Omental fat pad (tissue), 3 donors: ENCODE measurements at regions not wholly inside any gene's neighbourhood (a gene's known extent, or its start where the extent isn't known, plus 50 kb on each side); places are given as distances from the start of the nearest gene placed in this dataset.

Experiments used
- ATAC-seq: fragments of 150-250 bp; one replicate; pipeline ENCODE4 v1.9.1; 2016; ENCODE audit warnings: mild to moderate bottlenecking, moderate library complexity; ENCODE audit not compliant: low FRiP score
- DNase-seq: peaks from one replicate; pipeline ENCODE4 v3.0.0-alpha.2; 2019; ENCODE audit warnings: low spot score
- TF ChIP-seq, protein P1 (sequence below), 3 donors: fragments of 450-650 bp; IDR thresholded peaks; one replicate each; pipeline ENCODE4 v1.5.1; 2016 to 2017; ENCODE audit warnings: antibody characterized with exemption in 3 of 3, mild to moderate bottlenecking in 3 of 3, moderate library complexity in 2 of 3

DNA sequence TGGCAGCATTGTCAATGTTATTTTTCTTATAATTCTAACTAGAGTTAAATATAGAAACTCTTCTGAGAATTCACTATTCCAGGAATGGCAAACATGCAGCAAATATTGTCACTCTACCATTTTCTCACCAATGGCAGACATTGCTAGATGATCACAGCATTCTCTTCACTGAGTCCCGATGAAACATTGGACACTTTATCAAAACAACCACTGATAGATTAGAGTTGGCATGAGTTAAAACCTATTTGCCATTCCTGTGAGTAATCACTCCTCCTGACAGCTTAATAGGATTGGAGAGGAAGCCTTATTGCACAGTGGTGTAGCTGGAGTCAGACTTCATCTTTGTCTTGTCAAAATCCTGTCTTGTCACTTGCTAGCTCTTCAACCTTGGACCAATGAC lies 163.9 kb upstream of the THUMPD2 start:
- TF ChIP-seq, protein P1, sequence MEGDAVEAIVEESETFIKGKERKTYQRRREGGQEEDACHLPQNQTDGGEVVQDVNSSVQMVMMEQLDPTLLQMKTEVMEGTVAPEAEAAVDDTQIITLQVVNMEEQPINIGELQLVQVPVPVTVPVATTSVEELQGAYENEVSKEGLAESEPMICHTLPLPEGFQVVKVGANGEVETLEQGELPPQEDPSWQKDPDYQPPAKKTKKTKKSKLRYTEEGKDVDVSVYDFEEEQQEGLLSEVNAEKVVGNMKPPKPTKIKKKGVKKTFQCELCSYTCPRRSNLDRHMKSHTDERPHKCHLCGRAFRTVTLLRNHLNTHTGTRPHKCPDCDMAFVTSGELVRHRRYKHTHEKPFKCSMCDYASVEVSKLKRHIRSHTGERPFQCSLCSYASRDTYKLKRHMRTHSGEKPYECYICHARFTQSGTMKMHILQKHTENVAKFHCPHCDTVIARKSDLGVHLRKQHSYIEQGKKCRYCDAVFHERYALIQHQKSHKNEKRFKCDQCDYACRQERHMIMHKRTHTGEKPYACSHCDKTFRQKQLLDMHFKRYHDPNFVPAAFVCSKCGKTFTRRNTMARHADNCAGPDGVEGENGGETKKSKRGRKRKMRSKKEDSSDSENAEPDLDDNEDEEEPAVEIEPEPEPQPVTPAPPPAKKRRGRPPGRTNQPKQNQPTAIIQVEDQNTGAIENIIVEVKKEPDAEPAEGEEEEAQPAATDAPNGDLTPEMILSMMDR (IDR thresholded peaks at IDR 0.05), result no peak
- DNase-seq, result no peak
- no peak for ATAC-seq

DNA sequence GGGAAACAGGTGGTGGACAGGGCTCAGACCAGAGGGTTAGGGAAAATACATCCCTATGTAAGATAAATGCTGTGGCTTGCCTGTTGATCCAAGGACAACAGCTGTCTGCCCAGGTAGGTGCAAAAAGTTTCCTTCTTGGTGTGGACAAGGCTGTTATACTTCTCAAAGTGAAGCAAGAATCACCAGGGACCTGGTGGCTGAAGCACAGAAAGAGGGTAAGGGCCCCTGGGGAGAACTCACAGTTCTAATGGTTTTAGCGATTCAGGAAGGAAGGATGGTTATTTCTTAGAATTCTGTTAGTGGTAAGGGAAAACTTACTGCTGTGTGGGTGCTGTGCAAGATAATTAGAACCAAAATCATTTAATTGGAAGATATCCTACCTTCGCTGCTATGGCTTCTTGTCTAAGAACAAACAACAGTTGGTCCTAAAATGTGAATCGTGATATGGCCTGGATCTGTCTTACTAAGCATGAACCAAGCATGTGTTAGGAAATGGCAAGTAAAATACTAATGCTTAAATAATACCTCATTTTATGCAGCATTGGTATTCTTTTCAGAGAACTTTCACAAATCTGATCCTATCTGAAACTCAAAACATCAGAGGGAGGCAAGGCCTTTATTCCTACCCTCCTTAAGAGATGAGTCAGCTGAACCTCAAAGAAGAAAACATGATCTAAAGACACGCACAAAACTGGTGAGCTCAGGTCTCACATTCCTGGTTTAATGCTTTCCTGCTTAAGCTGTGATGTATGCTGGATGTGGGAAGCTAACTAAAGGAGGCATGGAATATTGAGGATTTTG lies 159.2 kb upstream of the THUMPD2 start:
- ATAC-seq, result peak; percentile 63
- TF ChIP-seq, protein P1 (IDR thresholded peaks at IDR 0.05), result no peak
- DNase-seq, result no peak

DNA sequence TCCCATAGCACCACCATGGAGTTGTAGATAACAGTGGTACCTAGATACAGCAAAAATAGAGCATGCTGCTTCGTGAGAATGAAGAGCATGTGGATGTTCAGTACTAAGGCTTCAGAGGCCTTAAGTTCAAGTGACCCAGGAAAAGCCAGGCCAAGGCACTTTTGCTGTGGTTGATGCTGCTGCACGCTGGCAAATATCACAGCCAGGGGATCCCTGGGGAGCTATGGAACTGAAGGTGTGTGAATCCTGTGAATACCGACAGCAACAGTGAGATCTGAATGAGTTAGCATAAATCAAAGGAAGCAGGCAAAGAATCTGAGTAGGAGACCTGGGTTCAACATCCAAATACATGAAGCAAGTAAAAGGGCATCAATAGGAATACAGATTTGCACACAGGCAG lies 158.6 kb upstream of the THUMPD2 start:
- DNase-seq, result no peak
- ATAC-seq, result no peak
- TF ChIP-seq, protein P1 (IDR thresholded peaks at IDR 0.05), result no peak

DNA sequence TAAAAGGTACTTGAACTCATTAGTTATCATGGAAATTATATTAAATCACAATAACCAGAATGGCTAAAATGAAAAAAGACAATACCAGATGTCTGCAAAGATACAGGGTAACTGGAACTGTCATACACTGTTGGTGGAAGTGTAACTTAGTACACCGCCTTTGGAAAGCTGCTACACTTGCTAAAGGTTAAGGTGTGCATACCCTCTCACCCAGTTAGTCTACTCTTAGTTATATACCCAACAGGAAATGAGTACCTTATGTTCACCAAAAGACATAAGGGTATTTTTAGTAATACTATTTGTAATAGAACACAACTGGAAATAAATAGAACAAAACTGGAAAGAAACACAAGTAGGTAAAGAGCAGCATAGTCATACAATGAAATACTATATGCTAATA lies 155.8 kb upstream of the THUMPD2 start:
- TF ChIP-seq, protein P1 (IDR thresholded peaks at IDR 0.05), result no peak
- no peak for DNase-seq
- no peak for ATAC-seq

DNA sequence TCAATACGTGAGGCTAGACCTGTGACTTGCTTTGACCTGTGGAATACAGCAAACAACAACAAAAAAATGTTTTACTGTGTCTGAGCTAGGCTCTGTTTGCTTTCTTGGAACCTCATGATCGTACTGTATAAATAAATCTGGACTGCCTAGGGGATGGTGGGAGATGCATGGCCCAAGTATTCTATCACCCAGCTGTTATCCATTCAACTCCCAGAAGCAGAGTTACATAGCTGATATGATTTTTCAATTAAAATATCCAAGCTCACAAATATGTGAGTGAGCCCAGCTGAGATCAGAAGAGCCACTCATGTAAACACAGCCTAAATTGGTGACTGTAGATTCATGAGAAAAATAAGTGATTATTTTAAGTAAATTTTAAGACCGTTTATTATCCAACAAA lies 154.1 kb upstream of the THUMPD2 start:
- no peak for ATAC-seq

DNA sequence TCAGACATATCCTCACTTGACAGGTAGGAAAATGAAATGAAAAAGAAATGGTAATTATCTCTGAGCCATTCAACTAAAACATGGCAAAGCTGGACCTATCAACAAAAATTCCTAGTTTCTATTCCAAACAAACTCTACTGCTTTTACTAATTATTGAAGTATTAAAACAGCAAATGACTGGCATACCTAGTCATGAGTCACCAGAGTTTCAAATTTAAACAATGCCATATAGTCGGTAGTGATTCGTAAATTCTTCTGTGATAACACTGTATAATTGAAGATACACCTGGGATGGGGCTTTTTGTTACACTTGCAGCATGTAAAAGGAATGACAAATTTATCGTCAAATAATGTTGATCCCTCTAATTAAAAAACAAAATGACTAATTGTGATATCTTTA lies 153.1 kb upstream of the THUMPD2 start:
- ATAC-seq (no peak), DNase-seq (no peak)
- TF ChIP-seq, protein P1 (IDR thresholded peaks at IDR 0.05), result no peak

More for the DNA sequence above, 154.1 kb upstream of the THUMPD2 start:
- DNase-seq, result no peak
- TF ChIP-seq, protein P1 (IDR thresholded peaks at IDR 0.05), result no peak
